Lower leg skin (tissue), 4 donors: ENCODE measurements at regions not wholly inside any gene's neighbourhood (a gene's known extent, or its start where the extent isn't known, plus 50 kb on each side); places are given as distances from the start of the nearest gene placed in this dataset.

ENCODE experiments used
- DNase-seq, 2 donors: peaks; one replicate each; pipeline ENCODE4 v3.0.0-alpha.2; 2019; ENCODE audit warnings: low spot score in 2 of 2
- H3K4me3 ChIP-seq: fragments of 200-600 bp; sonication (generic); 2 replicates; pipeline ENCODE4 v1.5.1; 2017; ENCODE audit warnings: mild to moderate bottlenecking, low read depth; ENCODE audit not compliant: poor library complexity, severe bottlenecking
- CTCF ChIP-seq, 3 donors: fragments of 450-650 bp; IDR thresholded peaks; one replicate each; pipeline ENCODE4 v1.5.1; 2016; ENCODE audit warnings: antibody characterized with exemption in 3 of 3, mild to moderate bottlenecking in 3 of 3, moderate library complexity in 2 of 3
- POLR2A ChIP-seq, 2 donors: fragments of 450-650 bp; IDR thresholded peaks; one replicate each; pipeline ENCODE4 v1.6.1; 2016 to 2017; ENCODE audit warnings: antibody characterized with exemption in 2 of 2, mild to moderate bottlenecking in 1 of 2, moderate library complexity in 1 of 2
- WGBS, 2 donors: methylation state at CpG; one replicate each; pipeline ENCODE4 v1.1.5; 2018; 5-methylcytosine and 5-hydroxymethylcytosine counted together
- intact Hi-C: fragments of 100-400 bp; cut with DNase I; formaldehyde crosslinking; loops from one replicate; pipeline ENCODE4 v1.15.0; 2023; ENCODE audit warnings: low total_unique reads

GRCh38 chr2:12959935-12960334 is 243.2 kb downstream of the TRIB2 start:
- TF ChIP-seq CTCF (IDR thresholded peaks at IDR 0.05): no peak
- TF ChIP-seq POLR2A (IDR thresholded peaks at IDR 0.05): no peak
- DNase-seq: no peak
- intact Hi-C loops: no loop called here
- WGBS, 2 donors: 74 to 81% methylated on average over 2 of the region's 2 CpGs
- H3K4me3 ChIP-seq: no peak overlapping the region

- TF ChIP-seq POLR2A (IDR thresholded peaks at IDR 0.05) (no peak), CTCF (IDR thresholded peaks at IDR 0.05) (no peak)
- 100% methylated on average over 1 of the region's 1 CpG for WGBS, 2 donors
- no peak for DNase-seq
- H3K4me3 ChIP-seq: no peak overlapping the region
- intact Hi-C loops: no loop called here
Measured at GRCh38 chr2:12960671-12961070, 243.9 kb downstream of the TRIB2 start.

GRCh38 chr2:12964904-12965539 is 248.3 kb downstream of the TRIB2 start:
- intact Hi-C loops: no loop called here
- TF ChIP-seq POLR2A (IDR thresholded peaks at IDR 0.05) (no peak), CTCF (IDR thresholded peaks at IDR 0.05) (no peak)
- 70 to 72% methylated on average over 5 of the region's 5 CpGs for WGBS, 2 donors
- no peak for DNase-seq
- no peak overlapping the region for H3K4me3 ChIP-seq

- no peak for TF ChIP-seq POLR2A (IDR thresholded peaks at IDR 0.05)
- no peak for TF ChIP-seq CTCF (IDR thresholded peaks at IDR 0.05)
- DNase-seq: no peak
- no peak overlapping the region for H3K4me3 ChIP-seq
- intact Hi-C loops: no loop called here
Measured at GRCh38 chr2:12965540-12966269, 249.0 kb downstream of the TRIB2 start.

GRCh38 chr2:12967804-12968203 is 251.1 kb downstream of the TRIB2 start:
- no peak overlapping the region for H3K4me3 ChIP-seq
- DNase-seq: no peak
- WGBS, 2 donors: 94 to 95% methylated on average over 1 of the region's 1 CpG
- TF ChIP-seq POLR2A (IDR thresholded peaks at IDR 0.05) (no peak), CTCF (IDR thresholded peaks at IDR 0.05) (no peak)
- intact Hi-C loops: no loop called here
